Dendritic cell treated with granulocyte-macrophage colony-stimulating factor and Interleukin-4, amounts not matched to agents 40 ng/mL and 50 ng/mL, for 4 days (primary cell): ENCODE measurements at regions not wholly inside any gene's neighbourhood (a gene's known extent, or its start where the extent isn't known, plus 50 kb on each side); places are given as distances from the start of the nearest gene placed in this dataset.

Experiments
- H3K27ac Mint-ChIP-seq: one replicate; pipeline ENCODE4 v1.8.0; 2022; ENCODE audit warnings: mild to moderate bottlenecking, mixed read lengths
- H3K27me3 Mint-ChIP-seq: one replicate; pipeline ENCODE4 v1.8.0; 2022; ENCODE audit warnings: mild to moderate bottlenecking, mixed read lengths
- H3K36me3 Mint-ChIP-seq: one replicate; pipeline ENCODE4 v1.8.0; 2022; ENCODE audit warnings: low read depth, mixed read lengths
- H3K4me1 Mint-ChIP-seq: one replicate; pipeline ENCODE4 v1.8.0; 2022; ENCODE audit warnings: low read depth, mixed read lengths
- H3K4me3 Mint-ChIP-seq: one replicate; pipeline ENCODE4 v1.8.0; 2022; ENCODE audit warnings: mild to moderate bottlenecking, moderate library complexity, mixed read lengths
- H3K9me3 Mint-ChIP-seq: one replicate; pipeline ENCODE4 v1.8.0; 2022; ENCODE audit warnings: mixed read lengths
- intact Hi-C: fragments of 100-400 bp; cut with micrococcal nuclease; formaldehyde crosslinking; loops from one replicate; pipeline ENCODE4 v1.15.0; 2022

GRCh38 chr2:122009561-122009960, 254.1 kb downstream of the TSN start:
- H3K4me3 Mint-ChIP-seq, result no peak overlapping the region
- H3K27me3 Mint-ChIP-seq, result no peaks in the 10 kb centered on the region
- no peaks in the 10 kb centered on the region for H3K9me3 Mint-ChIP-seq
- H3K4me1 Mint-ChIP-seq, result no peaks in the 10 kb centered on the region
- H3K27ac Mint-ChIP-seq, result no peak overlapping the region
- intact Hi-C loops, result no loop called here
- H3K36me3 Mint-ChIP-seq, result no peaks in the 10 kb centered on the region

- Mint-ChIP-seq H3K4me1 (no peaks in the 10 kb centered on the region), H3K36me3 (no peaks in the 10 kb centered on the region), H3K27ac (no peak overlapping the region), H3K9me3 (no peaks in the 10 kb centered on the region), H3K4me3 (no peak overlapping the region), H3K27me3 (no peaks in the 10 kb centered on the region)
- intact Hi-C loops, result no loop called here
These were observed 256.2 kb downstream of the TSN start for GRCh38 chr2:122011493-122012270.

DNA sequence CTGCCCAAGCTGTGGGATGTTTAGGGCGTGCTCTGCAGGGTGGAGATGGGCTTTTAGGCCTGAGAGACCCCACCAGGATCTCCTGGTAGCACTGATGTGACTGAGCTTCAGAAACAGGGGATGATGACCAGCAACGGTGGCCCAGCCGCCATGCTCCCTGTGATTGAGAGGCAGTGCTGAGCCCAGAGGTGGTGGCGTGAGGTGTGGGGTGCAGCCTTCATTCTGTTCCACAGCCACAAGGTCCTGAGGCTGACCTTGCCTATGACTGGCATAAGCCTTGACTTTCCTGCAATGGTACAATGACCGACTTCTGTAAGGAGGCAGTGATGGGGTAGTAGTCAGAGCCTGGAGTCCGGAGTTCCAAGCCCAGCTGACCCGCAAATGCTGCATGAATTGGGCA, 263.3 kb downstream of the TSN start:
- Mint-ChIP-seq H3K4me1 (no peaks in the 10 kb centered on the region), H3K9me3 (no peaks in the 10 kb centered on the region), H3K4me3 (no peak overlapping the region), H3K27ac (no peak overlapping the region), H3K27me3 (peaks cover 3% of the 10 kb centered on the region), H3K36me3 (no peaks in the 10 kb centered on the region)
- intact Hi-C loops, result no loop called here

- intact Hi-C loops, result no loop called here
- Mint-ChIP-seq H3K27ac (no peak overlapping the region), H3K4me3 (no peak overlapping the region), H3K27me3 (peaks cover 3% of the 10 kb centered on the region), H3K36me3 (no peaks in the 10 kb centered on the region), H3K4me1 (no peaks in the 10 kb centered on the region), H3K9me3 (no peaks in the 10 kb centered on the region)
These were observed 264.3 kb downstream of the TSN start for GRCh38 chr2:122019724-122020123.

GRCh38 chr2:122020377-122020776, 264.9 kb downstream of the TSN start:
- no peak overlapping the region for H3K4me3 Mint-ChIP-seq
- intact Hi-C loops, result no loop called here
- no peaks in the 10 kb centered on the region for H3K9me3 Mint-ChIP-seq
- H3K4me1 Mint-ChIP-seq, result no peaks in the 10 kb centered on the region
- H3K36me3 Mint-ChIP-seq, result no peaks in the 10 kb centered on the region
- no peak overlapping the region for H3K27ac Mint-ChIP-seq
- H3K27me3 Mint-ChIP-seq, result peaks cover 3% of the 10 kb centered on the region

GRCh38 chr2:122021941-122022340, 266.5 kb downstream of the TSN start:
- Mint-ChIP-seq H3K27me3 (peaks cover 3% of the 10 kb centered on the region), H3K36me3 (no peaks in the 10 kb centered on the region), H3K27ac (no peak overlapping the region), H3K4me3 (no peak overlapping the region), H3K9me3 (no peaks in the 10 kb centered on the region), H3K4me1 (no peaks in the 10 kb centered on the region)
- intact Hi-C loops, result no loop called here

- intact Hi-C loops, result no loop called here
- Mint-ChIP-seq H3K27me3 (peaks cover 3% of the 10 kb centered on the region), H3K9me3 (no peaks in the 10 kb centered on the region)
These were observed 267.1 kb downstream of the TSN start for GRCh38 chr2:122022531-122022930.

GRCh38 chr2:122023059-122023864, 267.8 kb downstream of the TSN start:
- intact Hi-C loops, result no loop called here
- no peaks in the 10 kb centered on the region for H3K4me1 Mint-ChIP-seq
- no peak overlapping the region for H3K27ac Mint-ChIP-seq

More at GRCh38 chr2:122022531-122022930, 267.1 kb downstream of the TSN start:
- Mint-ChIP-seq H3K4me3 (no peak overlapping the region), H3K4me1 (no peaks in the 10 kb centered on the region), H3K36me3 (no peaks in the 10 kb centered on the region), H3K27ac (no peak overlapping the region)

DNA sequence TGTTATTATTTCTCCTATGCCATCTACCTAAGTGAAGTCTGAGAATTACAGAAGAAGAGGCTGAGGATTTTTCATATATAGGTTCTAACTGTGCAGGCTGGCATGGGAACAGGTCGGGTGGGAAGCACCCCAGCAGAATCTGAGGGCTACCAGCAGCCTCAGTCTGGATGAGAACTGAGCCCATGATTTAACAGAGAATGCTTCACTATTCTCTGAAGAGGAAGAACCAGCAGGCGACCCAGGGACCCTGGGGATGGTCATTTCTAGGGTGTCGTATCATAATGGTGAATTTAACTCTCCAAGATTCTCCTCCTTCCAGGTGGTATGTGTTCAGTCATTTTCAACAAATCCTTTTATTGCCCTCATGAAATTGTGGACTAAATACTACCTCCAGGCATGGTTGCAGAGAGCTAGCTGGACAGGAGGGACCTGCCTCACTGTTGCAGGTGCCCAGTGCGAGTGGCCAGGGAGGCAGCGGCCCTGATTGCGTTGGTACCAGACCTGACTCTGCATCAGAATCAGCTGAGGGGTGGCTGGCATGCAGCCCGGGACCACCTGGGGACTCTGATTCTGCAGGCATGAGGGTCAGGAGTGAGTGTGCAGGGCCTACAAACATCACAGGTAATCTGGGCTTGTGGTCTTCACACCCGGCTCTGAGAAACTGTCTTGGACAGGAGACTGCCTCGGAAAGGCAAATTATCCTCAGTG, 272.2 kb downstream of the TSN start:
- H3K4me3 Mint-ChIP-seq, result no peak overlapping the region
- intact Hi-C loops, result no loop called here

More at GRCh38 chr2:122023059-122023864, 267.8 kb downstream of the TSN start:
- no peaks in the 10 kb centered on the region for H3K9me3 Mint-ChIP-seq
- no peak overlapping the region for H3K4me3 Mint-ChIP-seq
- H3K27me3 Mint-ChIP-seq, result peaks cover 3% of the 10 kb centered on the region
- H3K36me3 Mint-ChIP-seq, result no peaks in the 10 kb centered on the region

DNA sequence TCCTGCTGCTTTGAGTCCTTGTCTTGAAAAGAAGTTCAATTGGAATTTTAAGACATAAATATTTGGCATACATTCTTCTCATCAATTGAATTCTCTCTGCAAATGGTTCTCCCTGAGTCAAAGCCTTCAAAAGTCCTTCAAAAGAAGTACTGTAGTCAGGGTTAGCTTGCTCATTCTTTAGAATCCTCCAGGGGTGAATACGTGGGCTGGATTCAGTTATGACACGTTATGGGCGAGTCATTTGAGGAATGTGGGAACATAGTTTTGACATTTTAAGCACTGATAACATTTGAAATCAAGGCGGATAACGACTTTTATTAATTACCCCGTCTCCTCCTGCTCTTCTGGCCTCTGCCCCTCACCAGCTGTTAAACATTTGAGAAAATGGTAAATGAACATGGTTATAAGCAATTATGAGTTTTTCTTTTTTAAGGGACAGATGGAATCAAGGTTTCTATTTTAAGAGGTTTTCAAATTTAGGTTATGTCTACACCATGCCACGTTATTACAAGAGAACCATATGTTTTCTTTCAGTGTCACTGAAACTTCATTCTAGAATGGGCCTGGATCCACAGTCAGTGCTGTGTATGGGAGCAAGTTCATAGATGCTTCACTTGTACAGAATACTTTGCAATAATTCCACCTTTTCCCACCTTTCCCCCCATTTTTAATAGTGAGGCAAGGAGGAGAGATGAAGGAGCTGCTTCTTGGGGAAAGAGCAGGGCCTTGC, 273.1 kb downstream of the TSN start:
- intact Hi-C loops, result no loop called here
- Mint-ChIP-seq H3K27ac (no peak overlapping the region), H3K36me3 (no peaks in the 10 kb centered on the region), H3K9me3 (no peaks in the 10 kb centered on the region), H3K4me3 (no peak overlapping the region), H3K27me3 (peaks cover 4% of the 10 kb centered on the region), H3K4me1 (no peaks in the 10 kb centered on the region)

More for the DNA sequence above, 272.2 kb downstream of the TSN start:
- peaks cover 2% of the 10 kb centered on the region for H3K27me3 Mint-ChIP-seq
- H3K36me3 Mint-ChIP-seq, result no peaks in the 10 kb centered on the region
- H3K9me3 Mint-ChIP-seq, result no peaks in the 10 kb centered on the region
- no peak overlapping the region for H3K27ac Mint-ChIP-seq
- H3K4me1 Mint-ChIP-seq, result no peaks in the 10 kb centered on the region

DNA sequence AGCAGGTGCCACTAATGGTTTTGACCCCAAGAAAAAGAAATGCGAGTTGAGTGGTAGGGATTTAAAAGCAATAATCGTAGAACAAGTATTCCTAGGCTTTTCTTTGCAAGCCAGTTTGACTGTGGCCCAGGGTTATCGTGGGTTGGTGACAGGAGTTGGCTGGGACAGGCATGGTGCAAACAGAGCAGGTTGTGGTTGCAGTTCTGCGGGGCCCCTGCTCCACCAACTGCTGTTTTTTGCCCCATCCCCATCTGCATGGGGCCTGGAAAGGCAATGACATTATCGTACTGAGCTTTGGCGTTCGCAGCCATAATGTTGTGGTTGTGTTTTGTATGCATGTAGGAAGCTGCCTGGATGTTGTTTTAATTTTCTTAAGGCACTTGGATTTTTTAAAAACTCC, 274.0 kb downstream of the TSN start:
- intact Hi-C loops, result no loop called here
- Mint-ChIP-seq H3K27me3 (peaks cover 4% of the 10 kb centered on the region), H3K9me3 (no peaks in the 10 kb centered on the region), H3K27ac (no peak overlapping the region), H3K36me3 (no peaks in the 10 kb centered on the region), H3K4me1 (no peaks in the 10 kb centered on the region), H3K4me3 (no peak overlapping the region)

DNA sequence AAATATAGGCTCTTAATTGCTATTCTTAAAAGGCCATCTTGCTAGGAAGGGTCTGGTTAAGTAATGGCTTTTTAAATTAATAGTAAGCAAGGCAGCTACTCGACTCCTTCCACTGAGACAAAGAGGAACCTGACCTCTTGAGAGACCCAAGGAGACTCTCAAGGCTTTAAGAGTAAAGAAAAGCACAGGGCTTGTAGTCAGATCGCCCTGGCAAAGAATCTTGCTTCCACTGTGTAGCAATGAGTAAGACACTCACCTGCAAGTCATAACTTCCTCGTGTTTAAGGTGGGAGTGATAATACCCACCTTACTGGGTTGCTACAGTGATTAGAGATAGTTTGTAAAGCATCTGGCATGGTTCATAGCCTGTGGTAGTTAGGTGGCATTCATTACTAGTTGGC, 274.5 kb downstream of the TSN start:
- H3K9me3 Mint-ChIP-seq, result no peaks in the 10 kb centered on the region
- H3K4me1 Mint-ChIP-seq, result no peaks in the 10 kb centered on the region
- H3K36me3 Mint-ChIP-seq, result no peaks in the 10 kb centered on the region
- intact Hi-C loops, result no loop called here
- no peak overlapping the region for H3K27ac Mint-ChIP-seq
- peaks cover 4% of the 10 kb centered on the region for H3K27me3 Mint-ChIP-seq
- H3K4me3 Mint-ChIP-seq, result no peak overlapping the region

GRCh38 chr2:122031544-122032263, 276.3 kb downstream of the TSN start:
- Mint-ChIP-seq H3K27me3 (peaks cover 4% of the 10 kb centered on the region), H3K4me1 (no peaks in the 10 kb centered on the region), H3K27ac (no peak overlapping the region), H3K36me3 (no peaks in the 10 kb centered on the region), H3K9me3 (no peaks in the 10 kb centered on the region), H3K4me3 (no peak overlapping the region)
- intact Hi-C loops, result no loop called here
